ENCODE measurements at regions not wholly inside any gene's neighbourhood (a gene's known extent, or its start where the extent isn't known, plus 50 kb on each side); places are given as distances from the start of the nearest gene placed in this dataset.

- Mint-ChIP-seq H3K9me3 (peaks cover 0 to 2% of the 10 kb centered on the region in 2 experiments; a peak in 1 of 5 replicates), H3K27ac (no peak overlapping the region), H3K27me3 (ENCODE audit: low read depth) (peaks cover 2% of the 10 kb centered on the region; the same call in 1 of the 2 replicates), H3K4me1 (peaks cover 6 to 10% of the 10 kb centered on the region in 2 experiments), H3K36me3 (ENCODE audit: insufficient read depth in 1 of 3, low read depth in 3 of 3) (no peaks in the 10 kb centered on the region; a peak in 1 of 7 replicates), H3K4me3 (no peak overlapping the region)
- Histone ChIP-seq H3K9me3 (ENCODE audit: control insufficient read depth, low read depth, low read length) (no peaks in the 10 kb centered on the region), H3K56ac (ENCODE audit: insufficient read length, low read depth, low read length) (no peak overlapping the region), H3K9ac (ENCODE audit: extremely low read depth, insufficient read length, low read length) (no peak overlapping the region), H3K4ac (ENCODE audit: low read depth, low read length) (no peak overlapping the region), H3K18ac (ENCODE audit: insufficient read length, low read depth, low read length) (no peak overlapping the region), H2AFZ (ENCODE audit: low read length) (no peak overlapping the region), H2BK20ac (ENCODE audit: low read depth, low read length, poor library complexity, severe bottlenecking) (no peak overlapping the region), H3K4me2 (ENCODE audit: insufficient read depth, insufficient read length, low read length) (no peak overlapping the region), H2BK15ac (ENCODE audit: low read depth, low read length) (no peak overlapping the region), H3K4me1 (ENCODE audit: insufficient read depth, low read length) (no peaks in the 10 kb centered on the region), H3T11ph (ENCODE audit: low read length) (no peak overlapping the region), H4K8ac (replicated peaks; ENCODE audit: insufficient read length, low read depth, low read length) (no peak overlapping the region), H3K27ac (ENCODE audit: insufficient read length, low read depth, low read length) (no peak overlapping the region), H3K23me2 (ENCODE audit: insufficient read length, low read depth, low read length, poor library complexity, severe bottlenecking) (no peaks in the 10 kb centered on the region), H2BK5ac (ENCODE audit: insufficient read length, low read length) (no peak overlapping the region), H4K91ac (ENCODE audit: insufficient read length, low read depth, low read length) (no peak overlapping the region), H4K5ac (ENCODE audit: insufficient read length, low read depth, low read length) (no peak overlapping the region), H3K23ac (ENCODE audit: insufficient read length, low read depth, low read length) (no peak overlapping the region), H4K20me1 (ENCODE audit: control insufficient read depth, insufficient read depth, insufficient read length) (no peaks in the 10 kb centered on the region), H3K14ac (ENCODE audit: insufficient read depth, low read length) (no peak overlapping the region), H3K79me1 (ENCODE audit: insufficient read depth, low read depth, low read length, poor library complexity, severe bottlenecking) (no peaks in the 10 kb centered on the region), H3K27me3 (ENCODE audit: insufficient read depth, low read length) (no peaks in the 10 kb centered on the region), H3K79me2 (ENCODE audit: insufficient read depth, low read length) (no peaks in the 10 kb centered on the region), H2BK120ac (ENCODE audit: low read depth, low read length, poor library complexity, severe bottlenecking) (no peak overlapping the region), H2BK12ac (ENCODE audit: insufficient read length, low read depth, low read length) (no peak overlapping the region), H2AK5ac (ENCODE audit: insufficient read length, low read length) (no peak overlapping the region)
- TF ChIP-seq CTCF (conservative IDR thresholded peaks at IDR 0.05), result no peak
- no CpG with 5 or more reads among the region's 4 CpGs for WGBS (ENCODE audit: extremely low coverage, insufficient read length, low lambda C conversion rate)
- peak; percentile 31 for DNase-seq
Observed at GRCh38 chr4:84239278-84239845, 259.7 kb downstream of the NKX6-1 start.
